ENCODE measurements at regions not wholly inside any gene's neighbourhood (a gene's known extent, or its start where the extent isn't known, plus 50 kb on each side); places are given as distances from the start of the nearest gene placed in this dataset.

DNA sequence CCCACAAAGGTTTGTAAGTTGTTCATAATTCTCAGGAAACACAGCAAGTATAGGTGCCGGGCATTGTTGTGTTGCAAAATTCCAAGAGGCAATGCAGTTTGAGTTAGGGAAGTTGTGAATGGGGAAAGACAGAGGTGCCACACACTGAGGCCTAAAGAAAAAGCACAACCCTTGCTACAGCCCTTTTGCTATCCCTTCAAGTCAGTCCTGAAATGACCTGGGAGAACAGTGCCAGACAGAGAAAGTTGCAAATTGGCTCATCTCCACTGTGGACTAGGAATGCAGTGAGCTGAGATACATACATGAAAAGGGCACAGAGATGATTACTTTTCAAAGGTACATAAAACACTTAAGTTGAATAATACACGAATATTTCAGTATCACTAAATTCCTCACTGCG lies 213.3 kb upstream of the TMTC1 start:
- H3K4me3 Mint-ChIP-seq (ENCODE audit: unreplicated experiment) = no peak overlapping the region
- H3K27me3 Mint-ChIP-seq (ENCODE audit: low read depth) = peaks cover 8% of the 10 kb centered on the region
- H3K27ac Mint-ChIP-seq (ENCODE audit: unreplicated experiment) = no peak overlapping the region
- peaks cover 5% of the 10 kb centered on the region for H3K4me1 Mint-ChIP-seq (ENCODE audit: low read depth)
- DNase-seq (ENCODE audit: low spot score) = no peak
- TF ChIP-seq, protein P1, sequence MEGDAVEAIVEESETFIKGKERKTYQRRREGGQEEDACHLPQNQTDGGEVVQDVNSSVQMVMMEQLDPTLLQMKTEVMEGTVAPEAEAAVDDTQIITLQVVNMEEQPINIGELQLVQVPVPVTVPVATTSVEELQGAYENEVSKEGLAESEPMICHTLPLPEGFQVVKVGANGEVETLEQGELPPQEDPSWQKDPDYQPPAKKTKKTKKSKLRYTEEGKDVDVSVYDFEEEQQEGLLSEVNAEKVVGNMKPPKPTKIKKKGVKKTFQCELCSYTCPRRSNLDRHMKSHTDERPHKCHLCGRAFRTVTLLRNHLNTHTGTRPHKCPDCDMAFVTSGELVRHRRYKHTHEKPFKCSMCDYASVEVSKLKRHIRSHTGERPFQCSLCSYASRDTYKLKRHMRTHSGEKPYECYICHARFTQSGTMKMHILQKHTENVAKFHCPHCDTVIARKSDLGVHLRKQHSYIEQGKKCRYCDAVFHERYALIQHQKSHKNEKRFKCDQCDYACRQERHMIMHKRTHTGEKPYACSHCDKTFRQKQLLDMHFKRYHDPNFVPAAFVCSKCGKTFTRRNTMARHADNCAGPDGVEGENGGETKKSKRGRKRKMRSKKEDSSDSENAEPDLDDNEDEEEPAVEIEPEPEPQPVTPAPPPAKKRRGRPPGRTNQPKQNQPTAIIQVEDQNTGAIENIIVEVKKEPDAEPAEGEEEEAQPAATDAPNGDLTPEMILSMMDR (IDR thresholded peaks at IDR 0.05) = no peak
- H3K36me3 Mint-ChIP-seq (ENCODE audit: low read depth) = no peaks in the 10 kb centered on the region
- no peaks in the 10 kb centered on the region for H3K9me3 Mint-ChIP-seq (ENCODE audit: low read depth)

DNA sequence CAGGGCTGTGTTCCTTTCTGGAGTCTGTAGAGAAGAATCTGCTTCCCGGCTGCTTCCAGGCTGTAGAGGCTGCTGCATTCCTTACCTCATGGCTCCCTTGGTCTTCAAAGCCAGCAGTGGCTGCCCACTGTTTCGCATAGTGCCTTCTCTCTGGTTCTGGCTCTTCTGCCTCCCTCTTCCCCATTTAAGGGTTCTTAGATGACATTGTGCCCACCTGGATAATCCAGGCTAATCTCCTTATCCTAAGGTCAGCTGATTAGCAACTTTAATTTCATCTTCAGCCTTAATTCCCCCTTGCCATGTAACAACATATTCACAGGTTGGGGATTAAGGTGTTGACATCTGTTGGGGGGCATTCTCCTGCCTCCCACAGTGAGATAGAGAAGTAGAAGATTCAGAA lies 208.6 kb upstream of the TMTC1 start:
- H3K4me1 Mint-ChIP-seq (ENCODE audit: low read depth) = no peaks in the 10 kb centered on the region

DNA sequence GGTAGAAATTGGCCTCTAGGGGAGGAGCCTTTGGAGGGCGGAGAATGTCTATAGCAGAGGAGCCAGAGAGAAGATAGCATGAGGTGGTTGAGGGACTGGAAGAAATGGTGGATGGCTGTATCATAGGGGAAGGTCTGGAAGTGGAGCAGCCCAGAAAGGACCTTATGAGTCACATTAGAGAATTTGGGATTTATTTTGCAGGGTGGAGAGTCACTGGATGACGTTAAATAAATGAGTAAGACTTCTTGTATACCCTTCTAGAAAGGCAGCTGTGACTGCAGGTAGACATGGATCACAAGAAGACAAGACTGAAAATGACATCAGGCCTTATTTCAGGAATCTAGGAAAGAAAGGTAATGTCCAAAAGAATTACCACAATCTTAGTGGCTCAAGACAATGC lies 208.2 kb upstream of the TMTC1 start:
- Mint-ChIP-seq H3K4me1 (ENCODE audit: low read depth) (peaks cover 2% of the 10 kb centered on the region), H3K27ac (ENCODE audit: unreplicated experiment) (no peak overlapping the region), H3K9me3 (ENCODE audit: low read depth) (peaks cover 4% of the 10 kb centered on the region), H3K4me3 (ENCODE audit: unreplicated experiment) (no peak overlapping the region), H3K36me3 (ENCODE audit: low read depth) (peaks cover 2% of the 10 kb centered on the region), H3K27me3 (ENCODE audit: low read depth) (peaks cover 8% of the 10 kb centered on the region)
- no peak for DNase-seq (ENCODE audit: low spot score)
- TF ChIP-seq, protein P1 (IDR thresholded peaks at IDR 0.05) = no peak

More for the DNA sequence above, 208.6 kb upstream of the TMTC1 start:
- TF ChIP-seq, protein P1 (IDR thresholded peaks at IDR 0.05) = no peak
- no peak overlapping the region for H3K27ac Mint-ChIP-seq (ENCODE audit: unreplicated experiment)
- DNase-seq (ENCODE audit: low spot score) = no peak
- peaks cover 8% of the 10 kb centered on the region for H3K27me3 Mint-ChIP-seq (ENCODE audit: low read depth)
- peaks cover 4% of the 10 kb centered on the region for H3K9me3 Mint-ChIP-seq (ENCODE audit: low read depth)
- no peak overlapping the region for H3K4me3 Mint-ChIP-seq (ENCODE audit: unreplicated experiment)
- peaks cover 2% of the 10 kb centered on the region for H3K36me3 Mint-ChIP-seq (ENCODE audit: low read depth)

DNA sequence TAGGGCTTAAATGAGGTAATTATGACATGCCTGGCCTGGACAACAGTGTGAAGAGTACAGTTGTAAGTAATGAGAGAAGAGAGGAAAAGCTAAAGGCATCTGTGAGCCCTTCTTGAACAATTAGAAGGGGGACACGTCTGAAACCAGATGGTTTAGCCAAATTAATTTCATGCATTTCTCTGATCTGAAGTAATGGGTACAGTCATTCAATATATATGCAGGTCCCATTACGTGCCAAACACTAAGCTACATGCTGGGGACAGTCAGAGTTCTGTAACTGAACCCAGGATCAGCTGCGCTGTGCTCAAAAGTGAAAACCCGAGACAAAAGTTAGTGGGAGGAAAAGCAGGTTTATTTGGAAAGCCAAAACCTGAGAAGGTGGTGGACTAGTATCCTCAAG lies 207.2 kb upstream of the TMTC1 start:
- no peak overlapping the region for H3K4me3 Mint-ChIP-seq (ENCODE audit: unreplicated experiment)
- no peak overlapping the region for H3K27ac Mint-ChIP-seq (ENCODE audit: unreplicated experiment)
- peaks cover 2% of the 10 kb centered on the region for H3K36me3 Mint-ChIP-seq (ENCODE audit: low read depth)
- TF ChIP-seq, protein P1 (IDR thresholded peaks at IDR 0.05) = no peak
- peaks cover 7% of the 10 kb centered on the region for H3K27me3 Mint-ChIP-seq (ENCODE audit: low read depth)
- H3K9me3 Mint-ChIP-seq (ENCODE audit: low read depth) = peaks cover 4% of the 10 kb centered on the region
- no peak for DNase-seq (ENCODE audit: low spot score)
- H3K4me1 Mint-ChIP-seq (ENCODE audit: low read depth) = peaks cover 11% of the 10 kb centered on the region

DNA sequence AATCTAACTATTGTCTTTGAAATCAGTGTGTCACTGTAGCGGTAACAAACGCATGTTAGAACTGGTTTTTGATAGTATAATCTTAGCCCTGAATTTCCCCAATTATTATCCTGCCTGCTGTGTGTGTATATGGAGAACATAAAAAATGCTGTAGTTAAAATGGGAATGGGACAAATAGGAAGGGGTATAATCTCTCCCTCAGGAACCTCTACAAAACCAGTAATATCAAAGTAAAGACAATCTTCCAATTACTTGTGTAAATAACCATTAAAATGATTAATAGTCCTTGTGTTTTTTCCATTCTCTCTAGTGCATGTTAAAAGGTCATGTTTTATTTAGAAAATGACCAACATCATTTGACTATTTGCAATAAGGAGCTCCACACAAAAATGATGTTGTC lies 200.1 kb upstream of the TMTC1 start:
- peaks cover 4% of the 10 kb centered on the region for H3K9me3 Mint-ChIP-seq (ENCODE audit: low read depth)
- no peaks in the 10 kb centered on the region for H3K27me3 Mint-ChIP-seq (ENCODE audit: low read depth)
- H3K27ac Mint-ChIP-seq (ENCODE audit: unreplicated experiment) = no peak overlapping the region
- H3K4me1 Mint-ChIP-seq (ENCODE audit: low read depth) = peaks cover 18% of the 10 kb centered on the region
- DNase-seq (ENCODE audit: low spot score) = no peak
- TF ChIP-seq, protein P1 (IDR thresholded peaks at IDR 0.05) = no peak
- no peak overlapping the region for H3K4me3 Mint-ChIP-seq (ENCODE audit: unreplicated experiment)
- no peaks in the 10 kb centered on the region for H3K36me3 Mint-ChIP-seq (ENCODE audit: low read depth)
